GM12878 (cell line): ENCODE measurements at regions not wholly inside any gene's neighbourhood (a gene's known extent, or its start where the extent isn't known, plus 50 kb on each side); places are given as distances from the start of the nearest gene placed in this dataset.

Experiments used
- ATAC-seq: fragments of 200-7000 bp; cut with Tn5 transposase; 3 replicates; pipeline ENCODE4 v1.9.1; 2020; ENCODE audit warnings: mild to moderate bottlenecking, moderate library complexity
- BruUV-seq: library from RNA; stranded (reverse); fragments of 400-500 nt; replicated peaks from 2 replicates; lab custom pipeline; 2021; lab: Mats Ljungman, UMichigan
- CTCF ChIA-PET: fragments of 300-600 bp; sonication (Branson Sonifier 250); formaldehyde crosslinking; extraction: SDS; loops from one replicate; lab custom pipeline; 2021; ENCODE audit warnings: inconsistent platforms; lab: Yijun Ruan, JAX
- POLR2A ChIA-PET: fragments of 350-600 bp; formaldehyde crosslinking; extraction: SDS; loops from one replicate; lab custom pipeline; 2021; ENCODE audit warnings: inconsistent platforms; lab: Charles Lee
- RAD21 ChIA-PET: fragments of 300-600 bp; sonication (Branson Sonifier 250); formaldehyde crosslinking; loops from one replicate; lab custom pipeline; 2023; ENCODE audit warnings: antibody characterized with exemption; ENCODE audit not compliant: unreplicated experiment; lab: Charles Lee
- SMC1A ChIA-PET: fragments of 300-600 bp; sonication (Branson Sonifier 250); formaldehyde crosslinking; loops from one replicate; lab custom pipeline; 2023; ENCODE audit not compliant: unreplicated experiment, uncharacterized antibody; lab: Charles Lee
- DNase-seq: peaks from one replicate; pipeline ENCODE4 v3.0.0-alpha.2; 2011; ENCODE audit warnings: low read depth, low spot score
- FAIRE-seq: peaks from 3 replicates; lab custom pipeline; 2011; peaks lifted over from hg19 to GRCh38; lab: Jason Lieb, UNC
- H2AFZ ChIP-seq: 2 replicates; pipeline ENCODE4 v1.6.0; 2011; ENCODE audit warnings: low read depth, low read length, control low read depth; ENCODE audit not compliant: control insufficient read depth
- H3K27ac ChIP-seq: 2 replicates; pipeline ENCODE4 v1.5.1; 2011; ENCODE audit warnings: control low read depth; ENCODE audit not compliant: control insufficient read depth, insufficient read depth
- H3K27me3 ChIP-seq, 2 experiments: replicated peaks in 1 of 2; 2 replicates each; pipeline versions ENCODE4 v1.6.0 to v1.6.1; 2011; ENCODE audit warnings: low read length in 1 of 2; ENCODE audit not compliant: control insufficient read depth in 2 of 2, insufficient read depth in 2 of 2
- H3K36me3 ChIP-seq, 2 experiments: 2 replicates each; pipeline ENCODE4 v1.5.1; 2011; ENCODE audit warnings: low read length in 1 of 2; ENCODE audit not compliant: control insufficient read depth in 2 of 2, insufficient read depth in 2 of 2
- H3K4me1 ChIP-seq: 2 replicates; pipeline ENCODE4 v1.6.1; 2011; ENCODE audit warnings: mild to moderate bottlenecking, low read length, moderate library complexity, mixed read lengths; ENCODE audit not compliant: control insufficient read depth, insufficient read depth
- H3K4me2 ChIP-seq: 2 replicates; pipeline ENCODE4 v1.6.0; 2011; ENCODE audit warnings: control low read depth; ENCODE audit not compliant: control insufficient read depth, insufficient read depth
- H3K4me3 ChIP-seq: fragments of 200-600 bp; sonication (generic); 2 replicates; pipeline ENCODE4 v1.5.1; 2016
- H3K79me2 ChIP-seq: 2 replicates; pipeline ENCODE4 v1.6.0; 2011; ENCODE audit warnings: low read length; ENCODE audit not compliant: control insufficient read depth, insufficient read depth
- H3K9ac ChIP-seq: 2 replicates; pipeline ENCODE4 v1.8.0; 2011; ENCODE audit warnings: low read length, control low read depth, mixed read lengths; ENCODE audit not compliant: control insufficient read depth, insufficient read depth
- H3K9me3 ChIP-seq: replicated peaks from 3 replicates; pipeline ENCODE4 v1.5.1; 2011; ENCODE audit warnings: mild to moderate bottlenecking, low read length; ENCODE audit not compliant: control insufficient read depth, insufficient read depth
- H4K20me1 ChIP-seq: 2 replicates; pipeline ENCODE4 v1.6.0; 2011; ENCODE audit not compliant: control insufficient read depth, insufficient read depth
- BHLHE40 ChIP-seq, 2 experiments: fragments of 450-650 bp in 1 of 2; IDR thresholded peaks; 2 replicates each; pipeline ENCODE4 v1.6.1; 2011 to 2017; ENCODE audit warnings: low read depth in 2 of 2, borderline replicate concordance in 1 of 2, improper control_type of control experiment in 1 of 2, low read length in 1 of 2, mild to moderate bottlenecking in 1 of 2
- CHD1 ChIP-seq: IDR thresholded peaks from 2 replicates; pipeline ENCODE4 v1.6.1; 2012; ENCODE audit warnings: low read depth, low read length, improper control_type of control experiment
- CHD2 ChIP-seq: IDR thresholded peaks from 2 replicates; pipeline ENCODE4 v1.6.1; 2011; ENCODE audit warnings: low read depth, low read length, improper control_type of control experiment, borderline replicate concordance
- EP300 ChIP-seq, 2 experiments: fragments of 150-350 bp in 1 of 2; IDR thresholded peaks; 2 replicates each; pipeline ENCODE4 v1.6.1; 2011 to 2012; ENCODE audit warnings: low read depth in 2 of 2, low read length in 2 of 2, borderline replicate concordance in 1 of 2, improper control_type of control experiment in 1 of 2, inconsistent platforms in 1 of 2; ENCODE audit not compliant: control insufficient read depth in 1 of 2
- FOS ChIP-seq: IDR thresholded peaks from 3 replicates; pipeline ENCODE4 v1.6.1; 2011; ENCODE audit warnings: borderline replicate concordance; ENCODE audit not compliant: insufficient read length; ENCODE audit errors: extremely low read depth
- HDGF ChIP-seq: fragments of 450-650 bp; IDR thresholded peaks from 2 replicates; pipeline ENCODE4 v1.6.1; 2016; ENCODE audit warnings: antibody characterized with exemption
- IKZF1 ChIP-seq: fragments of 450-650 bp; conservative IDR thresholded peaks from 2 replicates; pipeline ENCODE4 v1.6.1; 2017; ENCODE audit warnings: antibody characterized with exemption, mild to moderate bottlenecking
- IRF4 ChIP-seq: IDR thresholded peaks from 2 replicates; pipeline ENCODE4 v1.6.1; 2011; ENCODE audit warnings: low read depth, low read length
- KLF5 ChIP-seq: fragments of 450-650 bp; IDR thresholded peaks from 2 replicates; pipeline ENCODE4 v1.6.1; 2014; ENCODE audit warnings: mild to moderate bottlenecking; ENCODE audit not compliant: partially characterized antibody
- MTA2 ChIP-seq: fragments of 450-650 bp; IDR thresholded peaks from 2 replicates; pipeline ENCODE4 v1.6.1; 2016; ENCODE audit warnings: low read depth, mild to moderate bottlenecking, moderate library complexity
- MTA3 ChIP-seq: IDR thresholded peaks from 2 replicates; pipeline ENCODE4 v1.6.1; 2012; ENCODE audit warnings: low read length, inconsistent platforms, borderline replicate concordance
- NFXL1 ChIP-seq: fragments of 450-650 bp; IDR thresholded peaks from 2 replicates; pipeline ENCODE4 v1.6.1; 2017; ENCODE audit warnings: antibody characterized with exemption, mild to moderate bottlenecking, borderline replicate concordance
- PKNOX1 ChIP-seq: fragments of 450-650 bp; IDR thresholded peaks from 2 replicates; pipeline ENCODE4 v1.6.1; 2016; ENCODE audit warnings: mild to moderate bottlenecking
- POLR2AphosphoS2 ChIP-seq: IDR thresholded peaks from 2 replicates; pipeline ENCODE4 v1.6.1; 2011; ENCODE audit warnings: low read depth, mild to moderate bottlenecking, low read length, improper control_type of control experiment, moderate library complexity
- SMAD1 ChIP-seq: fragments of 450-650 bp; IDR thresholded peaks from 2 replicates; pipeline ENCODE4 v1.6.1; 2018; ENCODE audit warnings: mild to moderate bottlenecking, low read depth; ENCODE audit not compliant: partially characterized antibody
- WRNIP1 ChIP-seq: IDR thresholded peaks from 2 replicates; pipeline ENCODE4 v1.6.1; 2011; ENCODE audit warnings: low read depth, low read length, improper control_type of control experiment, borderline replicate concordance
- ZNF592 ChIP-seq: fragments of 450-650 bp; IDR thresholded peaks from 2 replicates; pipeline ENCODE4 v1.6.1; 2017; ENCODE audit warnings: mild to moderate bottlenecking, moderate library complexity
- WGBS: methylation state at CpG from one replicate; pipeline ENCODE4 v1.1.6; 2016; ENCODE audit warnings: low lambda C conversion rate; ENCODE audit not compliant: insufficient replicate concordance, insufficient coverage; ENCODE audit errors: missing lambda C conversion rate; 5-methylcytosine and 5-hydroxymethylcytosine counted together
- in situ Hi-C: fragments of 300-500 bp; cut with MboI; formaldehyde crosslinking; loops from 9 replicates; pipeline ENCODE4 v1.14.3; 2018; ENCODE audit warnings: mixed read lengths
- intact Hi-C: fragments of 100-400 bp; cut with micrococcal nuclease; formaldehyde crosslinking; loops from one replicate; pipeline ENCODE4 v1.14.2; 2022; ENCODE audit not compliant: unreplicated experiment

GRCh38 chr10:3850999-3851937 is 66.3 kb upstream of the KLF6 start:
- no peak for FAIRE-seq
- H4K20me1 ChIP-seq, result no peaks in the 10 kb centered on the region
- no peak overlapping the region for H3K4me3 ChIP-seq
- H3K9ac ChIP-seq, result peak overlapping the region; percentile 5; the same call in 1 of the 2 replicates
- peaks cover 31% of the 10 kb centered on the region for H3K4me1 ChIP-seq
- H3K4me2 ChIP-seq, result peak overlapping the region; percentile 56
- H3K27ac ChIP-seq, result peak overlapping the region; percentile 73
- intact Hi-C loops, result loop anchor here (1.0 to 2.0 kb wide), 2 partner anchors 14 to 51 kb away; no protein-coding TSS in a partner anchor
- no peaks in the 10 kb centered on the region; the same call in 1 of the 3 replicates for H3K9me3 ChIP-seq
- H3K79me2 ChIP-seq, result no peaks in the 10 kb centered on the region
- peak; percentile 62 for ATAC-seq
- DNase-seq, result peak; percentile 72
- SMC1A ChIA-PET, result interaction anchor here (0.5 to 12.8 kb wide), 26 partner anchors 10 to 197 kb away, joined by 3 to 295 read pairs (median 9); partner anchors contain the start of gene KLF6
- RAD21 ChIA-PET, result interaction anchor here (0.7 to 7.0 kb wide), 22 partner anchors 9 to 115 kb away, joined by 3 to 135 read pairs (median 14); partner anchors contain the start of gene KLF6
- in situ Hi-C loops, result no loop called here
- H2AFZ ChIP-seq, result peak overlapping the region; percentile 48
- TSS peak; percentile 89 for BruUV-seq
- 13% methylated on average over 9 of the region's 9 CpGs for WGBS
- no peaks in the 10 kb centered on the region for H3K27me3 ChIP-seq
- POLR2A ChIA-PET, result interaction anchor here (0.5 to 5.6 kb wide), 19 partner anchors 10 to 1966 kb away, joined by 3 to 51 read pairs (median 6); partner anchors contain the start of gene KLF6
- CTCF ChIA-PET, result interaction anchor here (1.0 to 3.2 kb wide), 13 partner anchors 10 to 69 kb away, joined by 3 to 18 read pairs (median 6); partner anchors contain the start of gene KLF6
- H3K36me3 ChIP-seq, result no peaks in the 10 kb centered on the region
- TF ChIP-seq FOS, result no peak
- TF ChIP-seq MTA3, result no peak
- peak; percentile 21 for TF ChIP-seq SMAD1
- TF ChIP-seq WRNIP1, result 0 out of 2 replicates have a peak, but pooled peaks have one; percentile 57
- TF ChIP-seq KLF5, result no peak
- TF ChIP-seq ZNF592, result no peak
- TF ChIP-seq MTA2, result peak; percentile 66; the same call in 1 of the 2 replicates
- TF ChIP-seq POLR2AphosphoS2, result no peak
- TF ChIP-seq IKZF1, result peak; percentile 87
- peak; percentile 35 for TF ChIP-seq PKNOX1
- peak; percentile 16; the same call in 1 of the 2 replicates for TF ChIP-seq CHD2
- 0 out of 2 replicates have a peak, but pooled peaks have one; percentile 60 for TF ChIP-seq CHD1
- TF ChIP-seq BHLHE40 (IDR thresholded peaks at IDR 0.05; ENCODE audit: borderline replicate concordance in 1 of 2, low read depth in 2 of 2, low read length in 1 of 2), result 0 out of 4 replicates have a peak, but pooled peaks have one; percentile 8 to 18
- TF ChIP-seq HDGF, result no peak
- TF ChIP-seq EP300 (IDR thresholded peaks at IDR 0.05; ENCODE audit: borderline replicate concordance in 1 of 2, control insufficient read depth in 1 of 2, low read depth in 2 of 2, low read length in 2 of 2), result peak; percentile 57 to 73; a peak in 2 of 4 replicates
- TF ChIP-seq NFXL1, result no peak
- TF ChIP-seq IRF4, result peak; percentile 5; the same call in 1 of the 2 replicates
